Fibroblast of skin of right quadriceps (primary cell): ENCODE measurements at regions not wholly inside any gene's neighbourhood (a gene's known extent, or its start where the extent isn't known, plus 50 kb on each side); places are given as distances from the start of the nearest gene placed in this dataset.
"Not testable (repeated sequence)": the region's sequence is repeated elsewhere in the genome, so short reads cannot be mapped to it uniquely, and the experiment has no call there.

ENCODE experiments used
- DNase-seq: peaks from one replicate; pipeline ENCODE4 v3.0.0-alpha.2; 2013

- no peak for DNase-seq
Observed at GRCh38 chr6:55064711-55065420, 109.4 kb upstream of the HCRTR2 start.

GRCh38 chr6:55069132-55069781, 105.1 kb upstream of the HCRTR2 start:
- DNase-seq, result peak; percentile 57

- peak; percentile 32 for DNase-seq
Observed at GRCh38 chr6:55082021-55082420, 92.3 kb upstream of the HCRTR2 start.

- DNase-seq, result peak; percentile 11
Observed at GRCh38 chr6:55088011-55088410, 86.3 kb upstream of the HCRTR2 start.

- no peak for DNase-seq
Observed at GRCh38 chr6:55088902-55089301, 85.4 kb upstream of the HCRTR2 start.

DNA sequence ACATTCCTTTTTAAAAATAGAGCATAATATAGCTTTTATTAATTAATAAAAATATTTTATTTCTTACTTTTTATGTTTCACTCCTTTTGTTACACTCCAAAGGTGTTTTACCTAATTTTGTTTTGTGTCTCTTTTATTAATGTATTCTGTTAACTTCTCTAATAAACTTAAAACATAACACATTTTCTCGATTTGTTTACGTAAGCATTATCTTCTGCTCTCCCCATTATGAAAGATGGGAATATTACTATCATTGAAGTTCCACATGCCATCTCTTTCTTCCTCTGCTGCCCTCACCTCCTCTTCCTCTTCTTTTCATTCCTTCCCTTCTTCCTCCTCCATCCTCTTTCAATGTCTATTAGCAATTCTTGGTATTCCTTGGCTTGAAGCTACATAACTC, 85.0 kb upstream of the HCRTR2 start:
- no peak for DNase-seq

GRCh38 chr6:55100686-55101085, 73.6 kb upstream of the HCRTR2 start:
- no peak for DNase-seq

DNA sequence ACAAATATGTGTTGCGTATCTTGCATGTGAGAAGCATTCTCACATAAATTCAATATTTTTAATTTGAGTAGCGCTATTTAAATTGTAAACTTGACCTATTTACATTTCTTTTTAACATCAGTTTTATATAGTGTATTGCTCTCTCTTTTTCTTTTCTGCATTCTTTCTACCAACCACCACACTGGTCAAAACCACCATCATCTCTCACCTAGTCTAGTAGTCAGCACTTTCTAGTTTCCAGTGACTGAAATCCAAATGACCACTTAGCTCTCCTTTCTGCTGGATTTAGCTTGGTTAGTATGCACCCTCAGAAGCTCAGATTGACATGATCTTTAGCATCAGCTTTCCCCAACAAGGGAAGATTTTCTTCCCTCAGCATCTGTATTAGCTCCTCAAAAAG, 73.2 kb upstream of the HCRTR2 start:
- DNase-seq, result no peak

DNA sequence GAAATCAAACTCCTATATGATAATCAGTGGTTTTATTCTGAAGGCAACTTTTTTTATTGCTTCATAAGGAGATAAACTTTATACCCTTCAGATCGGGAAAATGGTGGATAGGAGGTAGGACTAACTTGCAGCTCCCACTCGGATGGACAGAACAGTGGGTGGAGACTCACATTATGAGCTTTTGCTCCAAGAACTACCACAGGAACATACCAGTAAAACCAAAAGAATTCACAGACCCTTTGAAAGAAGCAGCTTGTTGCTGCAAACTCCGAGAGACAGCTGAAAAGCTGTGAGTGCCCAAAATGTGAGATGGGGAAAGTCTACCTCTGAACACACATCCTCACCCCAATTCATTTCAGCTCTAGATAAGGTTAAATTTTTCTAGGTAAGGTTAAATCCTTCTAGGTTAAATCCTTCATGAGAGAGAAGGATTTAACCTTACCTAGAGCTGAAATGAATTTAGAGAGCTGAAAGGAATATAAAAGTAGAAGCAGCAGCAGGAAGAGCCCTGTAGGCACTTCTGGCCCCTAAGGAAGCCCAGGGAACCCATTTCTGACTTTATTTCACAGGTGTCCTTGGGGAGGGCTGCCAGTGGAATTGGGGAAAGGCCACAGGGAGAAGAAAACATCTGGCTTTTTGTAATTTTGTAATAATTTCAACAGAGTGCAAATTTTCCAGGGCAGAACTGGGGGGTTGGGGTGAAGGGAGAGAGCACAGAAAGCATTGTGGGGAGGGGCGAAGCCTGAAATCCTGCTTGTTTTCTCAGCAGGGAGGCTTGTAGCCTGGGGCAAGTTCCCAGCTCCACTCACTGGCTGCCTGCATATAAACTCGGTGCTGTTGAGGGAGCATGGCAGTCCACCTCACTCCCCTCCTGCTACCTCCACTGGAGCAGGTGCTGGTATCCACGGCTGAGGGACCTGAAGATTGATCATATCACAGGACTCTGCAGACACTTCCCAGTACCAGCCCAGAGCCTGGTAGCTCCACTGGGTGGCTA, 65.9 kb upstream of the HCRTR2 start:
- DNase-seq, result peak; percentile 18

DNA sequence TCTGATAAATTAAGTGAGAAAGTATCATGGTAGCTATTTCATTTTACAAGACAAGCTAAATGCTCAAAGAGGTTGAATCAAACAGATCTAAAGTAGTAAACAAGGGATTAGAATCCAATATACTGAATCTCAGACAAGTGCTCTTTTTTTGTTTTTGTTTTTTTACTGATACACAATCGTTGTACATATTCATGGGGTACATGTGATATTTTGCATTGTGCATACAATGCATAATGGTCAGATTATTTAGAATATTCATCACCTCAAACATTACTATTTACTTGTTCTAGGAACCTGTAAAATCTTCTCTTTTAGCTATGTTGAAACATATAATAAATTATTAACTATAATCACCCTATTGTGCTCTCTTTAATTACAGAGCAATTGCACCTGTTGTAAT, 57.0 kb upstream of the HCRTR2 start:
- no peak for DNase-seq

DNA sequence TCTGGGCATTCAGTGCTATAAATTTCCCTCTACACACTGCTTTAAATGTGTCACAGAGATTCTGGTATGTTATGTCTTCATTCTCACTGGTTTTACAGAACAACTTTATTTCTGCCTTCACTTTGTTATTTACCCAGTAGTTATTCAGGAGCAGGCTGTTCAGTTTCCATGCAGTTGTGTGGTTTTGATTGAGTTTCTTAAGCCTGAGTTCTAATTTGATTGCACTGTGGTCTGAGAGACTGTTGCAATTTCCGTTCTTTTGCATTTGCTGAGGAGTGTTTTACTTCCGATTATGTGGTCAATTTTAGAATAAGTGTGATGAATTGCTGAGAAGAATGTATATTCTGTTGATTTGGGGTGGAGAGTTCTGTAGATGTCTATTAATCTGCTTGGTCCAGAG, 50.1 kb upstream of the HCRTR2 start:
- DNase-seq, result not testable (repeated sequence)
